Mononuclear cell (primary cell): ENCODE measurements at regions not wholly inside any gene's neighbourhood (a gene's known extent, or its start where the extent isn't known, plus 50 kb on each side); places are given as distances from the start of the nearest gene placed in this dataset.

Source experiments
- H3K27me3 ChIP-seq: 2 replicates; pipeline ENCODE4 v1.6.0; 2011; ENCODE audit warnings: low read length, control low read depth; ENCODE audit not compliant: insufficient read depth
- H3K4me1 ChIP-seq: 2 replicates; pipeline ENCODE4 v1.5.1; 2011; ENCODE audit warnings: mild to moderate bottlenecking, low read length, control low read depth; ENCODE audit not compliant: insufficient read depth
- H3K4me3 ChIP-seq: 2 replicates; pipeline ENCODE4 v1.5.1; 2011; ENCODE audit warnings: mild to moderate bottlenecking, low read length, moderate library complexity
- H3K9me3 ChIP-seq: 2 replicates; pipeline ENCODE4 v1.5.1; 2011; ENCODE audit warnings: low read depth, mild to moderate bottlenecking, control low read depth, low read length

DNA sequence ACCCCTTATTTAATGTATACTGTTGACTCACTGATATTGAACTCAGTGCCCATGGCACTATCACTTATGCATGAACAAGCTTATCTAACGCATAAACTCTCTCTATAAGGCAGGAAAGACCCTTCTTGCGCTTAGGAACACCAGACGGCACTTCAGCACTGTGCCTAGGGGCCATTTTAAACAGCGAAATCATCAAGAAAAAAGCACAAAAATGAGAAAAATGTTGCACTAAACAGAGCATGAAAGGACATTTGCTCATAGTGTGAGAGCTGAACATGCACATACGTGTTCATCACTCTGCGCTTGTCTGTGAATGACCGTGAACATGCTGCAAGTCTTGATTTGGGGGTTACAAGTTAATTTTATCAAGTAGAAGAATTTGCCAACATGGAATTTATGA lies 109.6 kb downstream of the WDR11 start:
- peaks cover 3% of the 10 kb centered on the region for H3K27me3 ChIP-seq
- no peaks in the 10 kb centered on the region for H3K4me1 ChIP-seq
- H3K4me3 ChIP-seq, result no peak overlapping the region
- H3K9me3 ChIP-seq, result no peaks in the 10 kb centered on the region

GRCh38 chr10:120961795-120962755 lies 110.9 kb downstream of the WDR11 start:
- H3K9me3 ChIP-seq, result no peaks in the 10 kb centered on the region
- H3K4me3 ChIP-seq, result no peak overlapping the region
- peaks cover 3% of the 10 kb centered on the region for H3K27me3 ChIP-seq
- no peaks in the 10 kb centered on the region for H3K4me1 ChIP-seq

GRCh38 chr10:120962756-120963593 lies 111.8 kb downstream of the WDR11 start:
- no peaks in the 10 kb centered on the region for H3K9me3 ChIP-seq
- peaks cover 5% of the 10 kb centered on the region for H3K27me3 ChIP-seq
- no peak overlapping the region for H3K4me3 ChIP-seq
- no peaks in the 10 kb centered on the region for H3K4me1 ChIP-seq

DNA sequence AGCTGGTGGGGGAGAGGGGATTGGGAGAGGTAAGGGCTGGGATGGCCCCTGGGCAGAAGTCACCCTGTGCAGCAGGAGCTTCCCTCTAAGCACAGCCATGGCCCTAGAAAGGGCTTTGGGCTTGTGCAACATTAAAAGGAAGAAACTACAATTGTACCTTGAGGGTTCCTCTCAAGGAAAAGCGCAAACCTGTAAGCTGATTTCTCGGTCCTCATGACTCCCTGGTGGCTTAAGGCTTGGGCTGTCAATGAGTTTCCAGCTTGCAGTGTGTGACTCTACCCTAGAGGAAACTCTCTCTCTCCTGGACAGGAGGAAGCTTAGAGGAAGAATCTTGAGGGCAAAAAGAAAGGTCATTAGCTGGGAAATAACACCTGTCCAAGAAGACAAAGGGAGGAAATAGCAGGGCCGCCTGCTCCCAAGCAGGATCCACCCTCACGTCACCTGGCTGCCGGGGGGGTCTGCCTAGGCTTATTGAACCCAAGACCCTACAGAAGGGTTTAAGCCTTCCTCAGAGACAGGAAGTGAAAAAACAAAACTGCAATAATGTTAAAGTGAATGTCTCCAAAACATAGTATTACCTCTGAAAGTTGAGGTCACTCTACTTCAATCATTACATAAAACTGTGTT lies 112.5 kb downstream of the WDR11 start:
- no peak overlapping the region for H3K4me3 ChIP-seq
- H3K27me3 ChIP-seq, result peaks cover 10% of the 10 kb centered on the region
- no peaks in the 10 kb centered on the region for H3K4me1 ChIP-seq
- H3K9me3 ChIP-seq, result no peaks in the 10 kb centered on the region

DNA sequence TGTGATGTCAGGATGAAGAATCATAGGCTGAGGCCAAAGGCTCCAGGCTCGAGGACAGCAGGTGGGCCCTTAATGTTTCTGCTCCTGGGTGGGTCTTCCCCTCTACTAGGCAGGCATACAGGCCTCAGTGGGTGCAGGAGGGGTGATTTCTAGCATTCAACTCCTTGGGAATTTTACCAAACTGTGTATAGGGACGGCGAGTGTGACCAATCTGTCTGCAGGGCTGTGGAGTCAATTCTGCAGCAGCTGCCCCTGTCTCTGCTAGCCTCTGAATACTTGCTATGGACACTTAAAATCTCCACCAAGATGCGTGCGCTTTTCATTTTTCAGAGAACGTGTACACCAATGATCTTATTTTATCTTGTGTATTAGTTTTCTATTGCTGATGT lies 115.5 kb downstream of the WDR11 start:
- no peak overlapping the region for H3K4me3 ChIP-seq
- H3K9me3 ChIP-seq, result no peaks in the 10 kb centered on the region
- H3K4me1 ChIP-seq, result no peaks in the 10 kb centered on the region
- H3K27me3 ChIP-seq, result peaks cover 16% of the 10 kb centered on the region

DNA sequence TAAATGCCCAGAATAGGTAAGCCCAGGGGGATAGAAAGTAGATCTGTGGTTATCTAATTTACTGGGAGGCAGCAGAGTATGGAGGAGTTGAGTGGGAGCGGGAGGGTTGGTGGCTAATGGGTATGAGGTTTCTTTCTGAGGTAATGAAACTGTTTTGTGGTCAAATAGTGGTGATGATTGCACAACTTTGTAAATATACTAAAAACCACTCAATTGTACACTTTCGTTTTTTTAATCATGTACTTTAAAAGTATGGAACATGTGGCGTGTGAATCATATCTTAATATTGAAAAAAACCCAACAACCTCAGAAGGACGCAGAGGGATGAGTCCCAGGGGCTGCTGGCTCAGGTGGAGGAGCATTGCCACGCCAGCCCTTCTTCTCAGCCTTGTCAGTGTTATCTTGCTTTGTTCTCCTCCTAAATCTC lies 118.1 kb downstream of the WDR11 start:
- Histone ChIP-seq H3K27me3 (peaks cover 26% of the 10 kb centered on the region), H3K4me3 (no peak overlapping the region), H3K9me3 (no peaks in the 10 kb centered on the region), H3K4me1 (no peaks in the 10 kb centered on the region)

DNA sequence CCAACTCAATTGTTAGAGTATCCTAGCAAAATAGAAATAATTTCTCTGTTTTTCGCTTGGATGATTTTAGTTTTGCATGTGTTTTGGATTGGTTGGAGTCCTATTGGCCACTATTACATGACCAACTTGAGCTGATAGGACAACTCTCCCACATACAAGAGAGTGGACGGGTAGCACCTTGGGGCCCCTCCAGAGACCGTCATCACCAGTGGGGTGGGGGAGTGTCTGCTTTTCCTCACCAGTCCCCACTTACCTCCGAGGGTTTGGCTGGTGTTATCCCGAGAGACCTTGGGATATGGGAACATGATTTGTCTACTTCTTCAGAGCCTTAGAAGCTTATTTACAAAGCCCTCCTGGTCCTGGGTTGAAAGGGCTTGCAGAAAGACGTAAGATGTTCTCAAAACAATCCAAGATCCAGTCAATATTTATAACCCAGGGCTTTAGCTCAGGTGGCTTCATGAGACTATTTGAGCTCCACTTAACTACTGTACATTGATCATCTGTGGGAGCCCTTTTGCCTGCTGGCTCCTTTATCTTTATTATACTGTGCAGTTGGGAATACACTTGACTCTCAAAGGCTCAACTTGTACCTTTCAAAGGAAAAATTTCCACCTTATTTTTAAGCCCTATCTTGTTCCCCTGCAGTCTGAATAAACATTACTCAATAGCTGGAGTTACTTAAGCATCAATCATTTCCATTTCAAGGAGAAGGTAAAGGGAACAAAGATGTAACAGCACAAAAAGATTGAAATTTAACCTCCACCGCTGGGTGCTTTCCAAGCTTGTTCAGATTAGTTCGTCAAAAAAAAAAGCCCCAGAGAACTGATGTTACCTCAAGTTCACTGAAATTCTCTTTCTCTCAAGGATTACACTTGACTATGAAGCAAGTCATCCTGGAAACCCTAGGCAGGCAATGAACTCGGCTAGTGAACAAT lies 119.7 kb downstream of the WDR11 start:
- no peaks in the 10 kb centered on the region for H3K9me3 ChIP-seq
- no peak overlapping the region for H3K4me3 ChIP-seq
- H3K27me3 ChIP-seq, result peaks cover 31% of the 10 kb centered on the region
- H3K4me1 ChIP-seq, result no peaks in the 10 kb centered on the region

GRCh38 chr10:120971671-120972070 lies 120.5 kb downstream of the WDR11 start:
- H3K9me3 ChIP-seq, result no peaks in the 10 kb centered on the region
- peaks cover 35% of the 10 kb centered on the region for H3K27me3 ChIP-seq
- no peaks in the 10 kb centered on the region for H3K4me1 ChIP-seq
- no peak overlapping the region for H3K4me3 ChIP-seq

GRCh38 chr10:120972259-120972658 lies 121.1 kb downstream of the WDR11 start:
- Histone ChIP-seq H3K4me1 (no peaks in the 10 kb centered on the region), H3K9me3 (no peaks in the 10 kb centered on the region), H3K4me3 (no peak overlapping the region), H3K27me3 (peaks cover 35% of the 10 kb centered on the region)

- peaks cover 48% of the 10 kb centered on the region for H3K27me3 ChIP-seq
- no peaks in the 10 kb centered on the region for H3K9me3 ChIP-seq
- no peaks in the 10 kb centered on the region for H3K4me1 ChIP-seq
- H3K4me3 ChIP-seq, result no peak overlapping the region
Measured at GRCh38 chr10:120975072-120975867, 124.1 kb downstream of the WDR11 start.

GRCh38 chr10:120975868-120976225 lies 124.7 kb downstream of the WDR11 start:
- peaks cover 51% of the 10 kb centered on the region for H3K27me3 ChIP-seq
- H3K9me3 ChIP-seq, result no peaks in the 10 kb centered on the region
- H3K4me1 ChIP-seq, result no peaks in the 10 kb centered on the region
- no peak overlapping the region for H3K4me3 ChIP-seq

GRCh38 chr10:120977897-120978296 lies 126.7 kb downstream of the WDR11 start:
- Histone ChIP-seq H3K27me3 (peaks cover 54% of the 10 kb centered on the region), H3K4me1 (no peaks in the 10 kb centered on the region), H3K9me3 (no peaks in the 10 kb centered on the region)

DNA sequence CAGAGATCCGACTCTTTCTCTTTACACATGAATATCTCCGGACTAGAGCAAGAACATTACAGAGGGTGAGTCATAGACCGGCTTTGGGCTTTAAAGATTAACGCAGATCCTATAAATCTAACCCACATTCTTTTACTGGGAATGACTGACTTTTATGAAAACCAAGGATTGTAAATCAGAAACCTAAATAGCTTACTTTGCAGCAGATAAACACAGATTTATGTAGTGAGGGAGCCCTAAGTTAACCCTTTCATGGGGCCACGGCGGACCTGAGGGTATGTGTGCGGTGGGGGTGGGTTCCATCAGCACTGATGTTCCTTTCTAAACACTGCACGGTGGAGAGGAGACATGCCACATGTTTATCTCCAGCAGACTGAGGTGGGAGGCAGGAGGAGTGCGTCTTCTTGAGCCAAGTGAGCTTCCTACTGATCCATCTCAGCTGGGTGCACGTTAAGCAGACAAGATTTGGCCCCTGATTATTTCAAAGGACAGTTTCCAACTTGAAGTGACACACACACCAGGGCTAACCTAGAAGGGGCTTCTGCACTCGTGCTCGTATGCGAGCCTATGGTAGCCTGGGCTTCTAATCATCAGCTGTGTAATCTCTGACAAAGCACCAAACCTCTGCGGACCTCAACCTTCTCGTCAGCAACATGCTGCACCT lies 127.6 kb downstream of the WDR11 start:
- peaks cover 53% of the 10 kb centered on the region for H3K27me3 ChIP-seq
- H3K4me1 ChIP-seq, result no peaks in the 10 kb centered on the region
- no peaks in the 10 kb centered on the region for H3K9me3 ChIP-seq
- no peak overlapping the region for H3K4me3 ChIP-seq

More at GRCh38 chr10:120977897-120978296, 126.7 kb downstream of the WDR11 start:
- H3K4me3 ChIP-seq, result no peak overlapping the region
